HL-60/S4 (cell line): ENCODE measurements at regions not wholly inside any gene's neighbourhood (a gene's known extent, or its start where the extent isn't known, plus 50 kb on each side); places are given as distances from the start of the nearest gene placed in this dataset.

Source experiments
- in situ Hi-C: fragments of 300-500 bp; cut with MboI; formaldehyde crosslinking; loops from 2 replicates; pipeline ENCODE4 v1.14.3; 2022; ENCODE audit warnings: low sequenced_read_pairs

GRCh38 chr4:111979921-111980320 is 165.3 kb upstream of the FAM241A start:
- in situ Hi-C loops = no loop called here

GRCh38 chr4:111982089-111982488 is 163.2 kb upstream of the FAM241A start:
- in situ Hi-C loops = no loop called here

- in situ Hi-C loops = no loop called here
Measured at GRCh38 chr4:111984169-111984819, 161.0 kb upstream of the FAM241A start.

- in situ Hi-C loops = no loop called here
Measured at GRCh38 chr4:111985426-111985825, 159.8 kb upstream of the FAM241A start.

- in situ Hi-C loops = no loop called here
Measured at GRCh38 chr4:111986095-111986494, 159.2 kb upstream of the FAM241A start.

GRCh38 chr4:111988514-111988913 is 156.7 kb upstream of the FAM241A start:
- in situ Hi-C loops = no loop called here

- in situ Hi-C loops = no loop called here
Measured at GRCh38 chr4:111989817-111990216, 155.4 kb upstream of the FAM241A start.

GRCh38 chr4:111991163-111991562 is 154.1 kb upstream of the FAM241A start:
- in situ Hi-C loops = no loop called here

GRCh38 chr4:111991797-111992196 is 153.5 kb upstream of the FAM241A start:
- in situ Hi-C loops = no loop called here

GRCh38 chr4:111992351-111993168 is 152.7 kb upstream of the FAM241A start:
- in situ Hi-C loops = no loop called here

GRCh38 chr4:111994392-111994791 is 150.9 kb upstream of the FAM241A start:
- in situ Hi-C loops = no loop called here

GRCh38 chr4:111997785-111998184 is 147.5 kb upstream of the FAM241A start:
- in situ Hi-C loops = no loop called here

- in situ Hi-C loops = no loop called here
Measured at GRCh38 chr4:111999801-112000200, 145.5 kb upstream of the FAM241A start.

- in situ Hi-C loops = no loop called here
Measured at GRCh38 chr4:112001041-112001440, 144.2 kb upstream of the FAM241A start.

GRCh38 chr4:112002248-112002661 is 143.0 kb upstream of the FAM241A start:
- in situ Hi-C loops = no loop called here

- in situ Hi-C loops = no loop called here
Measured at GRCh38 chr4:112003231-112003907, 141.9 kb upstream of the FAM241A start.

GRCh38 chr4:112005027-112005426 is 140.2 kb upstream of the FAM241A start:
- in situ Hi-C loops = no loop called here

GRCh38 chr4:112007391-112007790 is 137.9 kb upstream of the FAM241A start:
- in situ Hi-C loops = no loop called here

- in situ Hi-C loops = no loop called here
Measured at GRCh38 chr4:112015960-112016359, 129.3 kb upstream of the FAM241A start.

- in situ Hi-C loops = no loop called here
Measured at GRCh38 chr4:112023402-112023950, 121.8 kb upstream of the FAM241A start.

- in situ Hi-C loops = no loop called here
Measured at GRCh38 chr4:112026058-112026457, 119.2 kb upstream of the FAM241A start.
